Uterus (tissue), 2 donors: ENCODE measurements at regions not wholly inside any gene's neighbourhood (a gene's known extent, or its start where the extent isn't known, plus 50 kb on each side); places are given as distances from the start of the nearest gene placed in this dataset.

Experiments used
- POLR2A ChIP-seq, 2 donors: fragments of 450-650 bp; IDR thresholded peaks; one replicate each; pipeline ENCODE4 v1.6.1; 2016; ENCODE audit warnings: antibody characterized with exemption in 2 of 2, mild to moderate bottlenecking in 1 of 2, moderate library complexity in 1 of 2
- TF ChIP-seq, protein P1 (sequence below), 4 experiments: fragments of 200-600 bp in 2 of 4; fragments of 450-650 bp in 2 of 4; sonication (generic) in 2 of 4; IDR thresholded peaks; one replicate each; pipeline ENCODE4 v1.5.1; 2016 to 2019; ENCODE audit warnings: antibody characterized with exemption in 4 of 4, mild to moderate bottlenecking in 2 of 4, moderate library complexity in 1 of 4

DNA sequence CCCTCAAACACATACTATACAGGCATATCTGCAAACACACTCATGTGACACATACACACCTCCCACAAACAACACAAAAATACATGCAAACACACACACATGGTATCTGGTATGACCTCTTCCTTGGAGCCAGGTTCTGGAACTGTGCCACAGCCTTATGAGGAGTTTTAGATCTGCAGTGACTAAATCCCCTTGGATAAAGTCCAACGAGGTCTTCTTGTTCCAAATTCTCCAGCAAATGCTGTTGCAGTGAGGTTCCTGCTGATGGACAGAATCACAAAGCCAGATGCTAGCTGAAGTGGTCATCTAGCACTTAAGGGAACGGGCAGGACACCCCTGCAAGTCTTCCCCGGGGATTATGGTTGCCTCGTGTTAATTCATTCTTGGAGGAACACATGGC lies 54.5 kb upstream of the DAPL1 start:
- TF ChIP-seq, protein P1, sequence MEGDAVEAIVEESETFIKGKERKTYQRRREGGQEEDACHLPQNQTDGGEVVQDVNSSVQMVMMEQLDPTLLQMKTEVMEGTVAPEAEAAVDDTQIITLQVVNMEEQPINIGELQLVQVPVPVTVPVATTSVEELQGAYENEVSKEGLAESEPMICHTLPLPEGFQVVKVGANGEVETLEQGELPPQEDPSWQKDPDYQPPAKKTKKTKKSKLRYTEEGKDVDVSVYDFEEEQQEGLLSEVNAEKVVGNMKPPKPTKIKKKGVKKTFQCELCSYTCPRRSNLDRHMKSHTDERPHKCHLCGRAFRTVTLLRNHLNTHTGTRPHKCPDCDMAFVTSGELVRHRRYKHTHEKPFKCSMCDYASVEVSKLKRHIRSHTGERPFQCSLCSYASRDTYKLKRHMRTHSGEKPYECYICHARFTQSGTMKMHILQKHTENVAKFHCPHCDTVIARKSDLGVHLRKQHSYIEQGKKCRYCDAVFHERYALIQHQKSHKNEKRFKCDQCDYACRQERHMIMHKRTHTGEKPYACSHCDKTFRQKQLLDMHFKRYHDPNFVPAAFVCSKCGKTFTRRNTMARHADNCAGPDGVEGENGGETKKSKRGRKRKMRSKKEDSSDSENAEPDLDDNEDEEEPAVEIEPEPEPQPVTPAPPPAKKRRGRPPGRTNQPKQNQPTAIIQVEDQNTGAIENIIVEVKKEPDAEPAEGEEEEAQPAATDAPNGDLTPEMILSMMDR (IDR thresholded peaks at IDR 0.05), result no peak
- TF ChIP-seq POLR2A (IDR thresholded peaks at IDR 0.05), result no peak
